ENCODE measurements at regions not wholly inside any gene's neighbourhood (a gene's known extent, or its start where the extent isn't known, plus 50 kb on each side); places are given as distances from the start of the nearest gene placed in this dataset.

GRCh38 chr10:43899224-43899959 lies 250.7 kb upstream of the ZNF32 start:
- Mint-ChIP-seq H3K27me3 (peaks cover 17% of the 10 kb centered on the region), H3K36me3 (ENCODE audit: low read depth) (no peaks in the 10 kb centered on the region), H3K4me1 (no peaks in the 10 kb centered on the region), H3K4me3 (no peak overlapping the region), H3K27ac (no peak overlapping the region)
- ATAC-seq, result no peak
- DNase-seq, result no peak
- H3K9me3 ChIP-seq (ENCODE audit: control insufficient read depth, low read length, poor library complexity, severe bottlenecking), result no peaks in the 10 kb centered on the region

GRCh38 chr10:43898592-43898991 lies 249.9 kb upstream of the ZNF32 start:
- Mint-ChIP-seq H3K4me1 (no peaks in the 10 kb centered on the region), H3K36me3 (ENCODE audit: low read depth) (no peaks in the 10 kb centered on the region), H3K27me3 (peaks cover 17% of the 10 kb centered on the region), H3K4me3 (no peak overlapping the region), H3K27ac (no peak overlapping the region)
- DNase-seq (no peak), ATAC-seq (no peak)
- no peaks in the 10 kb centered on the region for H3K9me3 ChIP-seq (ENCODE audit: control insufficient read depth, low read length, poor library complexity, severe bottlenecking)

GRCh38 chr10:43897765-43898419 lies 249.2 kb upstream of the ZNF32 start:
- Mint-ChIP-seq H3K27me3 (peaks cover 14% of the 10 kb centered on the region), H3K4me1 (no peaks in the 10 kb centered on the region), H3K36me3 (ENCODE audit: low read depth) (no peaks in the 10 kb centered on the region), H3K4me3 (no peak overlapping the region), H3K27ac (no peak overlapping the region)
- ATAC-seq (no peak), DNase-seq (no peak)
- no peaks in the 10 kb centered on the region for H3K9me3 ChIP-seq (ENCODE audit: control insufficient read depth, low read length, poor library complexity, severe bottlenecking)

GRCh38 chr10:43892062-43892770 lies 243.5 kb upstream of the ZNF32 start:
- H3K4me1 Mint-ChIP-seq, result peaks cover 2% of the 10 kb centered on the region
- DNase-seq (no peak), ATAC-seq (no peak)
- H3K9me3 ChIP-seq (ENCODE audit: control insufficient read depth, low read length, poor library complexity, severe bottlenecking), result no peaks in the 10 kb centered on the region
- H3K27ac Mint-ChIP-seq, result no peak overlapping the region
- peaks cover 27% of the 10 kb centered on the region for H3K27me3 Mint-ChIP-seq
- no peaks in the 10 kb centered on the region for H3K36me3 Mint-ChIP-seq (ENCODE audit: low read depth)
- no peak overlapping the region for H3K4me3 Mint-ChIP-seq

GRCh38 chr10:43891241-43891640 lies 242.6 kb upstream of the ZNF32 start:
- H3K9me3 ChIP-seq (ENCODE audit: control insufficient read depth, low read length, poor library complexity, severe bottlenecking), result no peaks in the 10 kb centered on the region
- DNase-seq (no peak), ATAC-seq (no peak)
- H3K36me3 Mint-ChIP-seq (ENCODE audit: low read depth), result no peaks in the 10 kb centered on the region
- peaks cover 34% of the 10 kb centered on the region for H3K27me3 Mint-ChIP-seq
- peaks cover 2% of the 10 kb centered on the region for H3K4me1 Mint-ChIP-seq
- H3K27ac Mint-ChIP-seq, result no peak overlapping the region
- no peak overlapping the region for H3K4me3 Mint-ChIP-seq

GRCh38 chr10:43890124-43890523 lies 241.4 kb upstream of the ZNF32 start:
- Mint-ChIP-seq H3K27me3 (peaks cover 29% of the 10 kb centered on the region), H3K4me1 (peaks cover 2% of the 10 kb centered on the region), H3K27ac (no peak overlapping the region), H3K4me3 (no peak overlapping the region), H3K36me3 (ENCODE audit: low read depth) (no peaks in the 10 kb centered on the region)
- DNase-seq (no peak), ATAC-seq (no peak)
- no peaks in the 10 kb centered on the region for H3K9me3 ChIP-seq (ENCODE audit: control insufficient read depth, low read length, poor library complexity, severe bottlenecking)

- H3K9me3 ChIP-seq (ENCODE audit: control insufficient read depth, low read length, poor library complexity, severe bottlenecking), result no peaks in the 10 kb centered on the region
- no peaks in the 10 kb centered on the region for H3K36me3 Mint-ChIP-seq (ENCODE audit: low read depth)
- no peak for ATAC-seq
These were observed 239.9 kb upstream of the ZNF32 start for GRCh38 chr10:43888586-43888985.

GRCh38 chr10:43885842-43886241 lies 237.2 kb upstream of the ZNF32 start:
- Mint-ChIP-seq H3K36me3 (ENCODE audit: low read depth) (no peaks in the 10 kb centered on the region), H3K27ac (no peak overlapping the region), H3K4me3 (no peak overlapping the region), H3K27me3 (peaks cover 18% of the 10 kb centered on the region), H3K4me1 (peaks cover 2% of the 10 kb centered on the region)
- no peak for ATAC-seq
- no peak for DNase-seq
- H3K9me3 ChIP-seq (ENCODE audit: control insufficient read depth, low read length, poor library complexity, severe bottlenecking), result no peaks in the 10 kb centered on the region

More at GRCh38 chr10:43888586-43888985, 239.9 kb upstream of the ZNF32 start:
- DNase-seq, result no peak
- Mint-ChIP-seq H3K4me3 (no peak overlapping the region), H3K27ac (no peak overlapping the region), H3K4me1 (peaks cover 2% of the 10 kb centered on the region), H3K27me3 (peaks cover 28% of the 10 kb centered on the region)

- H3K36me3 Mint-ChIP-seq (ENCODE audit: low read depth), result no peaks in the 10 kb centered on the region
- H3K27me3 Mint-ChIP-seq, result peaks cover 15% of the 10 kb centered on the region
- H3K9me3 ChIP-seq (ENCODE audit: control insufficient read depth, low read length, poor library complexity, severe bottlenecking), result no peaks in the 10 kb centered on the region
- no peaks in the 10 kb centered on the region for H3K4me1 Mint-ChIP-seq
- ATAC-seq, result no peak
- H3K4me3 Mint-ChIP-seq, result no peak overlapping the region
- no peak for DNase-seq
- H3K27ac Mint-ChIP-seq, result no peak overlapping the region
These were observed 236.6 kb upstream of the ZNF32 start for GRCh38 chr10:43885252-43885651.

- no peak overlapping the region for H3K27ac Mint-ChIP-seq
- ATAC-seq, result no peak
- no peaks in the 10 kb centered on the region for H3K9me3 ChIP-seq (ENCODE audit: control insufficient read depth, low read length, poor library complexity, severe bottlenecking)
- no peaks in the 10 kb centered on the region for H3K4me1 Mint-ChIP-seq
- no peaks in the 10 kb centered on the region for H3K36me3 Mint-ChIP-seq (ENCODE audit: low read depth)
- DNase-seq, result no peak
- peaks cover 15% of the 10 kb centered on the region for H3K27me3 Mint-ChIP-seq
- no peak overlapping the region for H3K4me3 Mint-ChIP-seq
These were observed 235.9 kb upstream of the ZNF32 start for GRCh38 chr10:43884501-43885105.

GRCh38 chr10:43882711-43883110 lies 234.0 kb upstream of the ZNF32 start:
- Mint-ChIP-seq H3K4me1 (no peaks in the 10 kb centered on the region), H3K4me3 (no peak overlapping the region), H3K27ac (no peak overlapping the region), H3K27me3 (peaks cover 23% of the 10 kb centered on the region), H3K36me3 (ENCODE audit: low read depth) (peaks cover 2% of the 10 kb centered on the region)
- no peak for ATAC-seq
- no peak for DNase-seq
- H3K9me3 ChIP-seq (ENCODE audit: control insufficient read depth, low read length, poor library complexity, severe bottlenecking), result no peaks in the 10 kb centered on the region

- H3K4me1 Mint-ChIP-seq, result no peaks in the 10 kb centered on the region
- peaks cover 18% of the 10 kb centered on the region for H3K27me3 Mint-ChIP-seq
- DNase-seq (no peak), ATAC-seq (no peak)
- peaks cover 2% of the 10 kb centered on the region for H3K36me3 Mint-ChIP-seq (ENCODE audit: low read depth)
- no peaks in the 10 kb centered on the region for H3K9me3 ChIP-seq (ENCODE audit: control insufficient read depth, low read length, poor library complexity, severe bottlenecking)
- H3K4me3 Mint-ChIP-seq, result no peak overlapping the region
- no peak overlapping the region for H3K27ac Mint-ChIP-seq
These were observed 233.0 kb upstream of the ZNF32 start for GRCh38 chr10:43881657-43882056.

- H3K4me1 Mint-ChIP-seq, result no peaks in the 10 kb centered on the region
- peaks cover 2% of the 10 kb centered on the region for H3K36me3 Mint-ChIP-seq (ENCODE audit: low read depth)
These were observed 231.5 kb upstream of the ZNF32 start for GRCh38 chr10:43880160-43880559.

More at GRCh38 chr10:43880160-43880559, 231.5 kb upstream of the ZNF32 start:
- no peaks in the 10 kb centered on the region for H3K9me3 ChIP-seq (ENCODE audit: control insufficient read depth, low read length, poor library complexity, severe bottlenecking)
- ATAC-seq (no peak), DNase-seq (no peak)
- H3K27ac Mint-ChIP-seq, result no peak overlapping the region
- peaks cover 16% of the 10 kb centered on the region for H3K27me3 Mint-ChIP-seq
- H3K4me3 Mint-ChIP-seq, result no peak overlapping the region

Data from T-helper 17 cell (primary cell).